ENCODE measurements at regions not wholly inside any gene's neighbourhood (a gene's known extent, or its start where the extent isn't known, plus 50 kb on each side); places are given as distances from the start of the nearest gene placed in this dataset.

- DNase-seq (ENCODE audit: low read depth, low spot score): no peak
Observed at GRCh38 chr3:35946854-35947515, 307.7 kb downstream of the ARPP21 start.

- DNase-seq (ENCODE audit: low read depth, low spot score): no peak
Observed at GRCh38 chr3:35950021-35950420, 310.7 kb downstream of the ARPP21 start.

GRCh38 chr3:35954413-35954812, 315.1 kb downstream of the ARPP21 start:
- DNase-seq (ENCODE audit: low read depth, low spot score): no peak

- DNase-seq (ENCODE audit: low read depth, low spot score): peak; percentile 28
Observed at GRCh38 chr3:35965908-35966307, 326.6 kb downstream of the ARPP21 start.

GRCh38 chr3:35966629-35967464, 327.5 kb downstream of the ARPP21 start:
- no peak for DNase-seq (ENCODE audit: low read depth, low spot score)

GRCh38 chr3:35968043-35968622, 328.8 kb downstream of the ARPP21 start:
- no peak for DNase-seq (ENCODE audit: low read depth, low spot score)

GRCh38 chr3:35969406-35969805, 330.1 kb downstream of the ARPP21 start:
- no peak for DNase-seq (ENCODE audit: low read depth, low spot score)

GRCh38 chr3:35970793-35971192, 331.5 kb downstream of the ARPP21 start:
- no peak for DNase-seq (ENCODE audit: low read depth, low spot score)

GRCh38 chr3:35971686-35972085, 332.4 kb downstream of the ARPP21 start:
- no peak for DNase-seq (ENCODE audit: low read depth, low spot score)

GRCh38 chr3:35974872-35975271, 335.5 kb downstream of the ARPP21 start:
- no peak for DNase-seq (ENCODE audit: low read depth, low spot score)

GRCh38 chr3:35986161-35986560, 346.8 kb downstream of the ARPP21 start:
- DNase-seq (ENCODE audit: low read depth, low spot score): no peak

GRCh38 chr3:35987386-35987785, 348.1 kb downstream of the ARPP21 start:
- DNase-seq (ENCODE audit: low read depth, low spot score): no peak

- no peak for DNase-seq (ENCODE audit: low read depth, low spot score)
Observed at GRCh38 chr3:35992041-35992440, 352.7 kb downstream of the ARPP21 start.

- no peak for DNase-seq (ENCODE audit: low read depth, low spot score)
Observed at GRCh38 chr3:36011791-36012190, 368.5 kb upstream of the STAC start.

GRCh38 chr3:36013425-36013824, 366.9 kb upstream of the STAC start:
- DNase-seq (ENCODE audit: low read depth, low spot score): no peak

GRCh38 chr3:36025232-36025631, 355.1 kb upstream of the STAC start:
- DNase-seq (ENCODE audit: low read depth, low spot score): no peak

- no peak for DNase-seq (ENCODE audit: low read depth, low spot score)
Observed at GRCh38 chr3:36032180-36033047, 347.9 kb upstream of the STAC start.

GRCh38 chr3:36058404-36059030, 321.8 kb upstream of the STAC start:
- DNase-seq (ENCODE audit: low read depth, low spot score): no peak

GRCh38 chr3:36060950-36061349, 319.4 kb upstream of the STAC start:
- no peak for DNase-seq (ENCODE audit: low read depth, low spot score)

- DNase-seq (ENCODE audit: low read depth, low spot score): no peak
Observed at GRCh38 chr3:36063992-36064391, 316.3 kb upstream of the STAC start.

- no peak for DNase-seq (ENCODE audit: low read depth, low spot score)
Observed at GRCh38 chr3:36065321-36065720, 315.0 kb upstream of the STAC start.

Data from smooth muscle cell of the brain vasculature (primary cell).